K562 (cell line): ENCODE measurements at regions not wholly inside any gene's neighbourhood (a gene's known extent, or its start where the extent isn't known, plus 50 kb on each side); places are given as distances from the start of the nearest gene placed in this dataset.

Experiments used
- ATAC-seq: fragments of 200-7000 bp; cut with Tn5 transposase; 3 replicates; pipeline ENCODE4 v1.9.1; 2020; ENCODE audit warnings: moderate library complexity
- BruUV-seq: library from RNA; stranded (reverse); fragments of 400-500 nt; replicated peaks from 2 replicates; lab custom pipeline; 2021; lab: Mats Ljungman, UMichigan
- CTCF ChIA-PET: fragments of 300-600 bp; formaldehyde crosslinking; extraction: SDS; loops from one replicate; lab custom pipeline; 2021; ENCODE audit warnings: low intra/inter-chr PET ratio; lab: Yijun Ruan, JAX
- POLR2A ChIA-PET: fragments of 300-600, 350-650 bp; sonication (Branson Sonifier 250); formaldehyde crosslinking; extraction: SDS; loops from one replicate; lab custom pipeline; 2021; ENCODE audit warnings: antibody characterized with exemption, inconsistent platforms; lab: Yijun Ruan, JAX
- DNase-seq, 4 experiments: peaks; one replicate each; pipeline versions ENCODE4 v3.0.0 to v3.0.0-alpha.2; 2011 to 2018; ENCODE audit warnings: low spot score in 3 of 4, mixed read lengths in 3 of 4; ENCODE audit errors: extremely low read depth in 1 of 4
- FAIRE-seq: peaks from 2 replicates; lab custom pipeline; 2011; peaks lifted over from hg19 to GRCh38; lab: Jason Lieb, UNC
- H2AFZ ChIP-seq: 2 replicates; pipeline ENCODE4 v1.6.0; 2011; ENCODE audit warnings: low read depth, low read length, control low read depth, inconsistent platforms
- H3K27ac ChIP-seq: fragments of 200-600 bp; 3 replicates; pipeline ENCODE4 v1.8.0; 2011; ENCODE audit warnings: low read depth, mild to moderate bottlenecking, control low read depth, inconsistent platforms, low read length, moderate library complexity, mixed read lengths; ENCODE audit errors: extremely low read depth
- H3K27me3 ChIP-seq, 2 experiments: fragments of 300-600 bp in 1 of 2; 2 replicates in 1 of 2; 3 replicates in 1 of 2; pipeline versions ENCODE4 v1.6.0 to v1.8.0; 2011; ENCODE audit warnings: inconsistent platforms in 2 of 2, low read length in 2 of 2, mild to moderate bottlenecking in 1 of 2, mixed read lengths in 1 of 2, moderate library complexity in 1 of 2; ENCODE audit not compliant: control insufficient read depth in 2 of 2, insufficient read depth in 2 of 2
- H3K36me3 ChIP-seq: fragments of 300-600 bp; 3 replicates; pipeline ENCODE4 v1.8.0; 2011; ENCODE audit warnings: mild to moderate bottlenecking, low read length, inconsistent platforms; ENCODE audit not compliant: control insufficient read depth, insufficient read depth
- H3K4me1 ChIP-seq, 2 experiments: fragments of 200-600 bp in 1 of 2; replicated peaks in 1 of 2; 2 replicates in 1 of 2; 3 replicates in 1 of 2; pipeline versions ENCODE4 v1.5.1 to v1.8.0; 2011; ENCODE audit warnings: inconsistent platforms in 2 of 2, low read length in 2 of 2, mild to moderate bottlenecking in 1 of 2, mixed read lengths in 1 of 2, moderate library complexity in 1 of 2; ENCODE audit not compliant: control insufficient read depth in 2 of 2, insufficient read depth in 2 of 2
- H3K4me2 ChIP-seq: 2 replicates; pipeline ENCODE4 v1.6.1; 2011; ENCODE audit warnings: low read length, control low read depth, inconsistent platforms, mixed read lengths; ENCODE audit not compliant: insufficient read depth
- H3K4me3 ChIP-seq: fragments of 200-600 bp; sonication (generic), shearing (Covaris generic); 2 replicates; pipeline ENCODE4 v1.5.1; 2016; ENCODE audit warnings: control low read depth, inconsistent platforms
- H3K79me2 ChIP-seq: fragments of 200-600 bp; 3 replicates; pipeline ENCODE4 v1.8.0; 2011; ENCODE audit warnings: low read length, inconsistent platforms; ENCODE audit not compliant: control insufficient read depth, insufficient read depth
- H3K9ac ChIP-seq, 2 experiments: 2 replicates each; pipeline versions ENCODE4 v1.6.0 to v1.6.1; 2011; ENCODE audit warnings: low read depth in 2 of 2, low read length in 2 of 2, control low read depth in 1 of 2, inconsistent platforms in 1 of 2, mild to moderate bottlenecking in 1 of 2, mixed read lengths in 1 of 2; ENCODE audit not compliant: insufficient read depth in 1 of 2
- H3K9me1 ChIP-seq: one replicate; pipeline ENCODE4 v1.6.0; 2011; ENCODE audit warnings: inconsistent platforms, mild to moderate bottlenecking, low read length, moderate library complexity; ENCODE audit not compliant: control insufficient read depth, insufficient read depth
- H3K9me3 ChIP-seq: replicated peaks from 2 replicates; pipeline ENCODE4 v1.5.1; 2011; ENCODE audit warnings: low read depth, low read length, inconsistent platforms; ENCODE audit not compliant: control insufficient read depth, insufficient read depth
- H4K20me1 ChIP-seq: replicated peaks from 2 replicates; pipeline ENCODE4 v1.6.1; 2011; ENCODE audit warnings: low read length, inconsistent platforms, mixed read lengths; ENCODE audit not compliant: control insufficient read depth, insufficient read depth
- BDP1 ChIP-seq: IDR thresholded peaks from 3 replicates; pipeline ENCODE4 v1.6.1; 2011; ENCODE audit not compliant: insufficient read length, insufficient read depth
- DACH1 ChIP-seq: fragments of 450-650 bp; IDR thresholded peaks from 2 replicates; pipeline ENCODE4 v1.6.1; 2018; ENCODE audit not compliant: partially characterized antibody
- DIDO1 ChIP-seq: fragments of 450-650 bp; IDR thresholded peaks from 2 replicates; pipeline ENCODE4 v1.6.1; 2016; ENCODE audit warnings: low read depth, missing biosample characterization, missing genetic modification characterization
- JUND ChIP-seq, 2 experiments: IDR thresholded peaks; 2 replicates in 1 of 2; 3 replicates in 1 of 2; pipeline ENCODE4 v1.6.1; 2011; ENCODE audit warnings: borderline replicate concordance in 2 of 2, low read depth in 2 of 2, low read length in 2 of 2, improper control_type of control experiment in 1 of 2, missing biosample characterization in 1 of 2, missing genetic modification characterization in 1 of 2, missing genetic modification reagents in 1 of 2
- L3MBTL2 ChIP-seq: fragments of 450-650 bp; IDR thresholded peaks from 2 replicates; pipeline ENCODE4 v1.6.1; 2016; ENCODE audit warnings: mild to moderate bottlenecking, moderate library complexity
- MAX ChIP-seq: sonication (generic); formaldehyde crosslinking; IDR thresholded peaks from 2 replicates; pipeline ENCODE4 v1.9.0; 2022; ENCODE audit warnings: mild to moderate bottlenecking, missing genetic modification reagents
- MAZ ChIP-seq, 2 experiments: fragments of 450-650 bp in 1 of 2; sonication (generic) in 1 of 2; formaldehyde crosslinking; IDR thresholded peaks in 1 of 2; conservative IDR thresholded peaks in 1 of 2; 2 replicates each; pipeline versions ENCODE4 v1.4.0 to v1.5.0; 2020; ENCODE audit warnings: mild to moderate bottlenecking in 1 of 2, missing genetic modification reagents in 1 of 2
- MCM7 ChIP-seq, 2 experiments: fragments of 450-650 bp; IDR thresholded peaks; 2 replicates each; pipeline ENCODE4 v1.6.1; 2016 to 2018
- SLC30A9 ChIP-seq: fragments of 250-450 bp; sonication (Bioruptor Pico); IDR thresholded peaks from 2 replicates; pipeline ENCODE4 v1.8.0; 2022; ENCODE audit warnings: mild to moderate bottlenecking, moderate library complexity
- ZBTB17 ChIP-seq: fragments of 450-650 bp; formaldehyde crosslinking; IDR thresholded peaks from 2 replicates; pipeline ENCODE4 v1.4.0; 2020; ENCODE audit warnings: mild to moderate bottlenecking
- ZBTB7A ChIP-seq: IDR thresholded peaks from 2 replicates; pipeline ENCODE4 v1.6.1; 2011; ENCODE audit warnings: low read depth, mild to moderate bottlenecking, low read length, moderate library complexity, borderline replicate concordance; ENCODE audit not compliant: control insufficient read depth
- ZNF695 ChIP-seq: fragments of 450-650 bp; formaldehyde crosslinking; IDR thresholded peaks from 2 replicates; pipeline ENCODE4 v1.4.0; 2020; ENCODE audit warnings: mild to moderate bottlenecking, moderate library complexity
- ZNF717 ChIP-seq: fragments of 250-450 bp; sonication (Bioruptor Pico); IDR thresholded peaks from 2 replicates; pipeline ENCODE4 v1.5.0; 2021
- ZNF76 ChIP-seq: fragments of 250-450 bp; sonication (Bioruptor Pico); IDR thresholded peaks from 2 replicates; pipeline ENCODE4 v1.4.0; 2020; ENCODE audit warnings: mild to moderate bottlenecking, moderate library complexity, borderline replicate concordance
- WGBS: fragments of 100-300 bp; shearing (Covaris generic); methylation state at CpG from one replicate; pipeline ENCODE4 v1.1.6; 2016; ENCODE audit warnings: low coverage, mixed read lengths; ENCODE audit not compliant: insufficient coverage; ENCODE audit errors: missing lambda C conversion rate; 5-methylcytosine and 5-hydroxymethylcytosine counted together
- in situ Hi-C: fragments of 300-500 bp; cut with MboI; formaldehyde crosslinking; loops from 4 replicates; pipeline ENCODE4 v1.15.0; 2018; ENCODE audit warnings: inconsistent platforms, mixed read lengths
- intact Hi-C: fragments of 100-400 bp; cut with micrococcal nuclease; formaldehyde crosslinking; loops from 2 replicates; pipeline ENCODE4 v1.14.2; 2022
- TF ChIP-seq, protein P1 (sequence below): fragments of 250-450 bp; sonication (Bioruptor Pico); IDR thresholded peaks from 2 replicates; pipeline ENCODE4 v1.4.0; 2020; ENCODE audit warnings: borderline replicate concordance
- TF ChIP-seq, protein P2 (sequence below), 2 experiments: fragments of 450-650 bp in 1 of 2; IDR thresholded peaks; 2 replicates each; pipeline ENCODE4 v1.6.1; 2011 to 2017; ENCODE audit warnings: low read depth in 2 of 2, antibody characterized with exemption in 1 of 2, borderline replicate concordance in 1 of 2, low read length in 1 of 2, mild to moderate bottlenecking in 1 of 2, mixed read lengths in 1 of 2; ENCODE audit not compliant: control insufficient read depth in 1 of 2

DNA sequence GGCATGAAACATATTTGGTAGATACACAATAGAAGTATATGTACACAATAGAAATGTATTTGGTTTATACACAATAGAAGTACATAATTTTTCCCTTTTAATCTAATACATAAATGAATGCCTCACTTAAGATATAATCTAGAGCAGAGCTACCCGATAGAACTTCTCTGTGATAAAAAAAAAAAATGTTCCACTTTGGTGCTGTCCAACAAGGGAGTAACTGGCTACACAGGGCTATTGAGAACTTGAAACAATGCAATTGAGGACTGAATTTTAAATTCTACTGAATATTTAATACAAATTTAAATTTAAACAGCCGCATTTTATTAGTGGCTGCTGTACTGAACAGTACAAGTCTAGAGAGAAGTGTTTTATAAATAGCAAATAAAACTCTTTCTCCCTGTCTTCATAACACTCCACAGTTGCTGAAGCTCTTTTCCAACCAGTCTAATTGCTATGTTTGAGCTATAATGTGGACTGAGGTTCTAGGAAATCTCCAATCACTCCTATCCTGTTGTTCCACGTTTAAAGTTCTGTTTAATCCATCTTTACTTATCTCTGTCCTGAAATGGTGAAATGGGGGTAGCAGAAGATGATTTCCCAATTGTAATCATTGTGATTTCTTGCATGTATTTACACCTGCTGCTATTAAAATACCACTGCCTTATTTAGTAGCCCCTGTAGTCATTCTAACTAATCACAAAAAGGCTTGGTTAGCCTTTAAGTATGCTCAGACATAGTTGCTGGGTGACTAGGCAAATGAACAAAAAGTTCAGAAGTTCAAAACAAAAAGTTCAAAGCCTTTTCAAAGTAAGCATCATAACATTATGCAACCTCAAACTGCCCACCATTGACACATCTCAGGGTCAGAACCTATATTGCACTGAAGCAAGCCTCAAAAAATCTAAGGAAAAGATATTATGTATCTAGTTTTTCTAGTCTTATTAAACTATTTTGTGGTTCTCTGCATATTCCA lies 192.3 kb upstream of the C1orf87 start:
- Histone ChIP-seq H3K4me1 (no peaks in the 10 kb centered on the region), H3K4me3 (no peak overlapping the region), H3K9me3 (no peaks in the 10 kb centered on the region), H3K9me1 (no peaks in the 10 kb centered on the region), H3K27ac (no peak overlapping the region), H3K79me2 (no peaks in the 10 kb centered on the region), H3K36me3 (no peaks in the 10 kb centered on the region), H3K4me2 (no peak overlapping the region), H4K20me1 (no peaks in the 10 kb centered on the region), H3K9ac (no peak overlapping the region), H2AFZ (no peak overlapping the region), H3K27me3 (no peaks in the 10 kb centered on the region)
- CTCF ChIA-PET = no interaction called here
- no peak for ATAC-seq
- no peak for FAIRE-seq
- POLR2A ChIA-PET = no interaction called here
- in situ Hi-C loops = no loop called here
- TF ChIP-seq MAX (no peak), BDP1 (no peak), SLC30A9 (CRISPR knock-in tag) (no peak), DIDO1 (tag) (no peak), DACH1 (no peak), L3MBTL2 (no peak), MAZ (CRISPR knock-in tag; conservative IDR thresholded peaks at IDR 0.05 in 1 of 2, IDR thresholded peaks at IDR 0.05 in 1 of 2) (no peak), ZBTB17 (CRISPR knock-in tag) (no peak), ZNF695 (CRISPR knock-in tag) (no peak), JUND (IDR thresholded peaks at IDR 0.05; ENCODE audit: borderline replicate concordance, low read depth, low read length) (no peak), JUND (tag; IDR thresholded peaks at IDR 0.05; ENCODE audit: borderline replicate concordance, low read depth, low read length) (no peak), ZNF717 (CRISPR knock-in tag) (no peak), ZBTB7A (no peak), ZNF76 (CRISPR knock-in tag) (no peak), MCM7 (IDR thresholded peaks at IDR 0.05) (no peak)
- TF ChIP-seq, protein P1, sequence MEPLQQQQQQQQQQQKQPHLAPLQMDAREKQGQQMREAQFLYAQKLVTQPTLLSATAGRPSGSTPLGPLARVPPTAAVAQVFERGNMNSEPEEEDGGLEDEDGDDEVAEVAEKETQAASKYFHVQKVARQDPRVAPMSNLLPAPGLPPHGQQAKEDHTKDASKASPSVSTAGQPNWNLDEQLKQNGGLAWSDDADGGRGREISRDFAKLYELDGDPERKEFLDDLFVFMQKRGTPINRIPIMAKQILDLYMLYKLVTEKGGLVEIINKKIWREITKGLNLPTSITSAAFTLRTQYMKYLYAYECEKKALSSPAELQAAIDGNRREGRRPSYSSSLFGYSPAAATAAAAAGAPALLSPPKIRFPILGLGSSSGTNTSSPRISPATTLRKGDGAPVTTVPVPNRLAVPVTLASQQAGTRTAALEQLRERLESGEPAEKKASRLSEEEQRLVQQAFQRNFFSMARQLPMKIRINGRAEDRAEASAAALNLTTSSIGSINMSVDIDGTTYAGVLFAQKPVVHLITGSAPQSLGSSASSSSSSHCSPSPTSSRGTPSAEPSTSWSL (CRISPR knock-in tag) = no peak
- TF ChIP-seq, protein P2, sequence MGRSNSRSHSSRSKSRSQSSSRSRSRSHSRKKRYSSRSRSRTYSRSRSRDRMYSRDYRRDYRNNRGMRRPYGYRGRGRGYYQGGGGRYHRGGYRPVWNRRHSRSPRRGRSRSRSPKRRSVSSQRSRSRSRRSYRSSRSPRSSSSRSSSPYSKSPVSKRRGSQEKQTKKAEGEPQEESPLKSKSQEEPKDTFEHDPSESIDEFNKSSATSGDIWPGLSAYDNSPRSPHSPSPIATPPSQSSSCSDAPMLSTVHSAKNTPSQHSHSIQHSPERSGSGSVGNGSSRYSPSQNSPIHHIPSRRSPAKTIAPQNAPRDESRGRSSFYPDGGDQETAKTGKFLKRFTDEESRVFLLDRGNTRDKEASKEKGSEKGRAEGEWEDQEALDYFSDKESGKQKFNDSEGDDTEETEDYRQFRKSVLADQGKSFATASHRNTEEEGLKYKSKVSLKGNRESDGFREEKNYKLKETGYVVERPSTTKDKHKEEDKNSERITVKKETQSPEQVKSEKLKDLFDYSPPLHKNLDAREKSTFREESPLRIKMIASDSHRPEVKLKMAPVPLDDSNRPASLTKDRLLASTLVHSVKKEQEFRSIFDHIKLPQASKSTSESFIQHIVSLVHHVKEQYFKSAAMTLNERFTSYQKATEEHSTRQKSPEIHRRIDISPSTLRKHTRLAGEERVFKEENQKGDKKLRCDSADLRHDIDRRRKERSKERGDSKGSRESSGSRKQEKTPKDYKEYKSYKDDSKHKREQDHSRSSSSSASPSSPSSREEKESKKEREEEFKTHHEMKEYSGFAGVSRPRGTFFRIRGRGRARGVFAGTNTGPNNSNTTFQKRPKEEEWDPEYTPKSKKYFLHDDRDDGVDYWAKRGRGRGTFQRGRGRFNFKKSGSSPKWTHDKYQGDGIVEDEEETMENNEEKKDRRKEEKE (IDR thresholded peaks at IDR 0.05; ENCODE audit: borderline replicate concordance in 1 of 2, control insufficient read depth in 1 of 2, low read depth in 2 of 2, low read length in 1 of 2) = no peak
- no TSS peak for BruUV-seq
- 2% methylated on average over 3 of the region's 3 CpGs for WGBS
- DNase-seq = no peak
- intact Hi-C loops = no loop called here
